NT2/D1 (cell line): ENCODE measurements at regions not wholly inside any gene's neighbourhood (a gene's known extent, or its start where the extent isn't known, plus 50 kb on each side); places are given as distances from the start of the nearest gene placed in this dataset.

Experiments
- SUZ12 ChIP-seq: IDR thresholded peaks from 2 replicates; pipeline ENCODE4 v1.6.1; 2011; ENCODE audit not compliant: insufficient read length, insufficient read depth; ENCODE audit errors: extremely low read depth
- YY1 ChIP-seq: IDR thresholded peaks from 2 replicates; pipeline ENCODE4 v1.6.1; 2011; ENCODE audit not compliant: insufficient read length, insufficient read depth
- ZNF274 ChIP-seq: IDR thresholded peaks from 2 replicates; pipeline ENCODE4 v1.6.1; 2011; ENCODE audit warnings: mild to moderate bottlenecking, low read depth, low read length

DNA sequence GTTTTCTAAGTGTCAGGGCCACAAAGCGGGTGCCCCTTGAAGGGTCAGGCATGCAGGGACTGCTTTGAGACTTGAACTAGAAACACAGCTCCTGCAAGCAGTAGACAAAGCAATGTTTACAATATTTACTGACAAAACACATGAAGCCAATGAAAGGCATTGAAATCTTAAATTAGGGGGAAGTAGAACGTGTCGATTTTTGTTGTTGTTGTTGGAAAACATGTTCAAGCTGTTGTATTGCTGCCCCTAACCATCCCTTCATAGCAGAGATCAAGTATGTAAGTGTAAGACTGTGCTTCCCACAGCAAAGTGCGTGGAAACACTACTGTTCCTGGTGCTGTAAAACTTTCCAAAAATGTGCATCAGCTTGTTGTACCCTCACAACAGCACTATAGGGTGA, 131.6 kb upstream of the MGMT start:
- no peak for TF ChIP-seq YY1
- no peak for TF ChIP-seq ZNF274
- no peak for TF ChIP-seq SUZ12
